IMR-90 (cell line): ENCODE measurements at regions not wholly inside any gene's neighbourhood (a gene's known extent, or its start where the extent isn't known, plus 50 kb on each side); places are given as distances from the start of the nearest gene placed in this dataset.

Experiments
- ATAC-seq: fragments of 200-7000 bp; cut with Tn5 transposase; 2 replicates; pipeline ENCODE4 v1.9.1; 2020; ENCODE audit warnings: low read depth, mild to moderate bottlenecking, moderate library complexity
- BruUV-seq: library from RNA; stranded (reverse); fragments of 400-500 nt; replicated peaks from 2 replicates; lab custom pipeline; 2021; lab: Mats Ljungman, UMichigan
- CTCF ChIA-PET: fragments of 300-600 bp; formaldehyde crosslinking; extraction: SDS; loops from one replicate; lab custom pipeline; 2021; ENCODE audit warnings: antibody characterized with exemption; lab: Yijun Ruan, JAX
- POLR2A ChIA-PET: fragments of 300-600 bp; sonication (Branson Sonifier 250); formaldehyde crosslinking; loops from one replicate; lab custom pipeline; 2022; ENCODE audit warnings: antibody characterized with exemption; ENCODE audit not compliant: unreplicated experiment; lab: Charles Lee
- DNase-seq: peaks from one replicate; pipeline ENCODE4 v3.0.0; 2013
- H2AFZ ChIP-seq: replicated peaks from 2 replicates; pipeline ENCODE3; 2013; ENCODE audit warnings: low read length, mild to moderate bottlenecking; ENCODE audit not compliant: poor library complexity
- H2AK5ac ChIP-seq: 2 replicates; pipeline ENCODE4 v1.6.1; 2013; ENCODE audit warnings: low read depth, low read length, inconsistent platforms
- H2AK9ac ChIP-seq: replicated peaks from 2 replicates; pipeline ENCODE3; 2013; ENCODE audit warnings: mild to moderate bottlenecking, low read depth, low read length, moderate library complexity; ENCODE audit not compliant: poor library complexity
- H2BK120ac ChIP-seq: 2 replicates; pipeline ENCODE4 v1.6.1; 2013; ENCODE audit warnings: low read depth, low read length, inconsistent platforms
- H2BK15ac ChIP-seq: 3 replicates; pipeline ENCODE4 v1.6.1; 2013; ENCODE audit warnings: low read depth, low read length, inconsistent platforms
- H2BK20ac ChIP-seq: 2 replicates; pipeline ENCODE4 v1.6.1; 2013; ENCODE audit warnings: low read depth, mild to moderate bottlenecking, inconsistent platforms, low read length, moderate library complexity
- H2BK5ac ChIP-seq: 2 replicates; pipeline ENCODE4 v1.6.1; 2013; ENCODE audit warnings: mild to moderate bottlenecking, low read depth, low read length, inconsistent platforms; ENCODE audit not compliant: poor library complexity, severe bottlenecking
- H3K14ac ChIP-seq: replicated peaks from 2 replicates; pipeline ENCODE4 v1.6.1; 2013; ENCODE audit warnings: low read depth, low read length, inconsistent platforms
- H3K18ac ChIP-seq: 2 replicates; pipeline ENCODE4 v1.6.1; 2013; ENCODE audit warnings: low read depth, low read length, control low read depth
- H3K23ac ChIP-seq: 2 replicates; pipeline ENCODE4 v1.6.1; 2013; ENCODE audit warnings: low read depth, low read length, inconsistent platforms
- H3K27ac ChIP-seq: 2 replicates; pipeline ENCODE4 v1.5.1; 2013; ENCODE audit warnings: mild to moderate bottlenecking, control low read depth, low read length; ENCODE audit not compliant: insufficient read depth
- H3K27me3 ChIP-seq: 2 replicates; pipeline ENCODE4 v1.6.1; 2013; ENCODE audit warnings: low read length; ENCODE audit not compliant: control insufficient read depth, insufficient read depth
- H3K36me3 ChIP-seq: 2 replicates; pipeline ENCODE4 v1.6.1; 2013; ENCODE audit warnings: low read length, mixed read lengths; ENCODE audit not compliant: control insufficient read depth, insufficient read depth
- H3K4ac ChIP-seq: 2 replicates; pipeline ENCODE4 v1.6.1; 2013; ENCODE audit warnings: low read depth, low read length, inconsistent platforms
- H3K4me1 ChIP-seq: 2 replicates; pipeline ENCODE4 v1.6.1; 2013; ENCODE audit warnings: low read length, mixed read lengths; ENCODE audit not compliant: control insufficient read depth, insufficient read depth
- H3K4me2 ChIP-seq: 2 replicates; pipeline ENCODE4 v1.6.1; 2013; ENCODE audit warnings: low read depth, mild to moderate bottlenecking, control low read depth, low read length, moderate library complexity
- H3K4me3 ChIP-seq: 2 replicates; pipeline ENCODE4 v1.5.1; 2013; ENCODE audit warnings: low read depth, mild to moderate bottlenecking, control low read depth, low read length, moderate library complexity; ENCODE audit not compliant: insufficient read depth
- H3K56ac ChIP-seq: 2 replicates; pipeline ENCODE4 v1.6.1; 2013; ENCODE audit warnings: low read length, inconsistent platforms; ENCODE audit not compliant: insufficient read depth; ENCODE audit errors: extremely low read depth
- H3K79me1 ChIP-seq, 2 experiments: 2 replicates each; pipeline ENCODE4 v1.6.1; 2013; ENCODE audit warnings: low read length in 2 of 2, inconsistent platforms in 1 of 2, low read depth in 1 of 2
- H3K9ac ChIP-seq: 2 replicates; pipeline ENCODE4 v1.6.1; 2013; ENCODE audit warnings: low read depth, low read length, control low read depth
- H3K9me1 ChIP-seq: 2 replicates; pipeline ENCODE4 v1.6.1; 2013; ENCODE audit warnings: low read length, inconsistent platforms; ENCODE audit not compliant: insufficient read depth
- H3K9me3 ChIP-seq: 2 replicates; pipeline ENCODE4 v1.6.1; 2013; ENCODE audit warnings: low read length; ENCODE audit not compliant: control insufficient read depth, insufficient read depth
- H4K20me1 ChIP-seq: 2 replicates; pipeline ENCODE4 v1.6.1; 2013; ENCODE audit warnings: low read length, inconsistent platforms; ENCODE audit not compliant: insufficient read depth
- H4K5ac ChIP-seq: 2 replicates; pipeline ENCODE4 v1.6.1; 2013; ENCODE audit warnings: mild to moderate bottlenecking, low read depth, low read length, control low read depth
- H4K8ac ChIP-seq, 2 experiments: 2 replicates each; pipeline ENCODE4 v1.6.1; 2013; ENCODE audit warnings: low read depth in 2 of 2, low read length in 2 of 2, control low read depth in 1 of 2, inconsistent platforms in 1 of 2
- H4K91ac ChIP-seq: 2 replicates; pipeline ENCODE4 v1.6.1; 2013; ENCODE audit warnings: low read depth, low read length, inconsistent platforms; ENCODE audit not compliant: insufficient read depth
- BHLHE40 ChIP-seq: fragments of 150-350 bp; IDR thresholded peaks from 2 replicates; pipeline ENCODE4 v1.6.1; 2016; ENCODE audit warnings: mild to moderate bottlenecking, low read depth, low read length
- ELK1 ChIP-seq: fragments of 150-350 bp; IDR thresholded peaks from 2 replicates; pipeline ENCODE4 v1.6.1; 2016; ENCODE audit warnings: low read depth, mild to moderate bottlenecking, low read length, moderate library complexity, borderline replicate concordance
- MAFK ChIP-seq: IDR thresholded peaks from 2 replicates; pipeline ENCODE4 v1.6.1; 2012; ENCODE audit warnings: low read depth, low read length, improper control_type of control experiment
- MAZ ChIP-seq: IDR thresholded peaks from 2 replicates; pipeline ENCODE4 v1.6.1; 2012; ENCODE audit warnings: low read depth, mild to moderate bottlenecking, low read length, improper control_type of control experiment, moderate library complexity, borderline replicate concordance
- MXI1 ChIP-seq: IDR thresholded peaks from 2 replicates; pipeline ENCODE4 v1.6.1; 2012; ENCODE audit warnings: low read depth, mild to moderate bottlenecking, low read length, moderate library complexity, borderline replicate concordance
- RAD21 ChIP-seq: IDR thresholded peaks from 2 replicates; pipeline ENCODE4 v1.6.1; 2012; ENCODE audit warnings: low read length, improper control_type of control experiment
- WGBS, 2 experiments: methylation state at CpG; one replicate each; pipeline versions ENCODE4 v1.1.5 to v1.1.7; 2013; ENCODE audit warnings: missing lambda C conversion rate in 2 of 2; ENCODE audit not compliant: insufficient read length in 1 of 2; ENCODE audit errors: extremely low coverage in 2 of 2; 5-methylcytosine and 5-hydroxymethylcytosine counted together
- dilution Hi-C: fragments of 300-500 bp; cut with HindIII; formaldehyde crosslinking; loops from one replicate; pipeline ENCODE4 v1.14.3; 2018; ENCODE audit warnings: low sequenced_read_pairs; ENCODE audit not compliant: unreplicated experiment
- in situ Hi-C: fragments of 300-500 bp; cut with MboI; formaldehyde crosslinking; loops from 3 replicates; pipeline ENCODE4 v1.14.3; 2019; ENCODE audit warnings: low sequenced_read_pairs, inconsistent platforms, mixed read lengths
- intact Hi-C: fragments of 100-400 bp; cut with micrococcal nuclease; formaldehyde crosslinking; loops from 2 replicates; pipeline ENCODE4 v1.10.0; 2022

GRCh38 chr12:17203497-17203896 is 597.5 kb upstream of the LMO3 start:
- intact Hi-C loops = no loop called here
- H4K91ac ChIP-seq = no peak overlapping the region
- no peak overlapping the region for H2AK9ac ChIP-seq
- in situ Hi-C loops = no loop called here
- H3K14ac ChIP-seq = no peak overlapping the region
- H2BK15ac ChIP-seq = no peak overlapping the region
- no peak overlapping the region for H2BK5ac ChIP-seq
- no peaks in the 10 kb centered on the region for H4K20me1 ChIP-seq
- no peaks in the 10 kb centered on the region for H3K36me3 ChIP-seq
- H4K8ac ChIP-seq = no peak overlapping the region
- H3K18ac ChIP-seq = no peak overlapping the region
- H3K23ac ChIP-seq = no peak overlapping the region
- no peak overlapping the region for H3K56ac ChIP-seq
- TF ChIP-seq BHLHE40 (no peak), MAZ (no peak), MXI1 (no peak), ELK1 (no peak), MAFK (no peak), RAD21 (no peak)
- no peak overlapping the region for H2BK20ac ChIP-seq
- ATAC-seq (no peak), DNase-seq (no peak)
- H2AFZ ChIP-seq = no peak overlapping the region
- H3K4me3 ChIP-seq = no peak overlapping the region
- ChIA-PET POLR2A (no interaction called here), CTCF (no interaction called here)
- no peaks in the 10 kb centered on the region for H3K27me3 ChIP-seq
- 40% methylated on average over 2 of the region's 5 CpGs; no CpG with 5 or more reads in 1 of the 2 experiments for WGBS, 2 experiments
- H3K9ac ChIP-seq = no peak overlapping the region
- H3K9me1 ChIP-seq = no peaks in the 10 kb centered on the region
- H3K27ac ChIP-seq = no peak overlapping the region
- no peaks in the 10 kb centered on the region for H3K4me1 ChIP-seq
- no TSS peak for BruUV-seq
- H2AK5ac ChIP-seq = no peak overlapping the region
- H2BK120ac ChIP-seq = no peak overlapping the region
- no peaks in the 10 kb centered on the region for H3K79me1 ChIP-seq
- no peak overlapping the region for H3K4ac ChIP-seq
- dilution Hi-C loops = no loop called here
- no peak overlapping the region for H4K5ac ChIP-seq
- H3K4me2 ChIP-seq = no peak overlapping the region
- peaks cover 21% of the 10 kb centered on the region for H3K9me3 ChIP-seq
